ENCODE measurements at regions not wholly inside any gene's neighbourhood (a gene's known extent, or its start where the extent isn't known, plus 50 kb on each side); places are given as distances from the start of the nearest gene placed in this dataset.

GRCh38 chr5:98570010-98570409 is 203.5 kb upstream of the RGMB start:
- H3K27ac Mint-ChIP-seq: no peak overlapping the region
- no peaks in the 10 kb centered on the region for H3K4me1 Mint-ChIP-seq
- H3K9me3 Mint-ChIP-seq: no peaks in the 10 kb centered on the region
- H3K36me3 Mint-ChIP-seq (ENCODE audit: low read depth): no peaks in the 10 kb centered on the region
- H3K27me3 Mint-ChIP-seq: no peaks in the 10 kb centered on the region
- ATAC-seq (replicated peaks): no peak
- H3K4me3 Mint-ChIP-seq: no peak overlapping the region

- Mint-ChIP-seq H3K27ac (no peak overlapping the region), H3K36me3 (ENCODE audit: low read depth) (no peaks in the 10 kb centered on the region), H3K27me3 (no peaks in the 10 kb centered on the region), H3K9me3 (no peaks in the 10 kb centered on the region), H3K4me1 (no peaks in the 10 kb centered on the region), H3K4me3 (no peak overlapping the region)
- no peak for ATAC-seq (replicated peaks)
These were observed 202.7 kb upstream of the RGMB start for GRCh38 chr5:98570661-98571191.

GRCh38 chr5:98573834-98574320 is 199.6 kb upstream of the RGMB start:
- Mint-ChIP-seq H3K4me1 (no peaks in the 10 kb centered on the region), H3K4me3 (no peak overlapping the region), H3K27ac (no peak overlapping the region), H3K36me3 (ENCODE audit: low read depth) (no peaks in the 10 kb centered on the region), H3K9me3 (no peaks in the 10 kb centered on the region), H3K27me3 (no peaks in the 10 kb centered on the region)
- no peak for ATAC-seq (replicated peaks)

- Mint-ChIP-seq H3K9me3 (no peaks in the 10 kb centered on the region), H3K4me3 (no peak overlapping the region), H3K27ac (no peak overlapping the region), H3K27me3 (peaks cover 3% of the 10 kb centered on the region), H3K36me3 (ENCODE audit: low read depth) (no peaks in the 10 kb centered on the region), H3K4me1 (no peaks in the 10 kb centered on the region)
- ATAC-seq (replicated peaks): no peak
These were observed 197.2 kb upstream of the RGMB start for GRCh38 chr5:98576275-98576674.

GRCh38 chr5:98578438-98578837 is 195.0 kb upstream of the RGMB start:
- Mint-ChIP-seq H3K4me3 (no peak overlapping the region), H3K9me3 (no peaks in the 10 kb centered on the region), H3K4me1 (no peaks in the 10 kb centered on the region), H3K27ac (no peak overlapping the region), H3K36me3 (ENCODE audit: low read depth) (no peaks in the 10 kb centered on the region), H3K27me3 (peaks cover 3% of the 10 kb centered on the region)
- no peak for ATAC-seq (replicated peaks)

GRCh38 chr5:98581112-98581997 is 192.1 kb upstream of the RGMB start:
- no peaks in the 10 kb centered on the region for H3K4me1 Mint-ChIP-seq
- no peak for ATAC-seq (replicated peaks)
- H3K36me3 Mint-ChIP-seq (ENCODE audit: low read depth): no peaks in the 10 kb centered on the region
- no peaks in the 10 kb centered on the region for H3K9me3 Mint-ChIP-seq
- H3K27me3 Mint-ChIP-seq: peaks cover 3% of the 10 kb centered on the region
- no peak overlapping the region for H3K27ac Mint-ChIP-seq
- H3K4me3 Mint-ChIP-seq: no peak overlapping the region

GRCh38 chr5:98583586-98583985 is 189.9 kb upstream of the RGMB start:
- Mint-ChIP-seq H3K27ac (no peak overlapping the region), H3K4me3 (no peak overlapping the region), H3K9me3 (no peaks in the 10 kb centered on the region), H3K4me1 (no peaks in the 10 kb centered on the region), H3K36me3 (ENCODE audit: low read depth) (no peaks in the 10 kb centered on the region), H3K27me3 (peaks cover 3% of the 10 kb centered on the region)
- no peak for ATAC-seq (replicated peaks)

GRCh38 chr5:98585661-98586310 is 187.7 kb upstream of the RGMB start:
- H3K27me3 Mint-ChIP-seq: no peaks in the 10 kb centered on the region
- no peak for ATAC-seq (replicated peaks)
- no peak overlapping the region for H3K4me3 Mint-ChIP-seq
- H3K27ac Mint-ChIP-seq: no peak overlapping the region
- H3K9me3 Mint-ChIP-seq: peaks cover 3% of the 10 kb centered on the region
- H3K4me1 Mint-ChIP-seq: no peaks in the 10 kb centered on the region
- H3K36me3 Mint-ChIP-seq (ENCODE audit: low read depth): no peaks in the 10 kb centered on the region

- ATAC-seq (replicated peaks): no peak
- H3K27ac Mint-ChIP-seq: no peak overlapping the region
- no peak overlapping the region for H3K4me3 Mint-ChIP-seq
- peaks cover 3% of the 10 kb centered on the region for H3K9me3 Mint-ChIP-seq
- H3K4me1 Mint-ChIP-seq: no peaks in the 10 kb centered on the region
- no peaks in the 10 kb centered on the region for H3K27me3 Mint-ChIP-seq
- no peaks in the 10 kb centered on the region for H3K36me3 Mint-ChIP-seq (ENCODE audit: low read depth)
These were observed 186.9 kb upstream of the RGMB start for GRCh38 chr5:98586581-98586980.

GRCh38 chr5:98587166-98587565 is 186.3 kb upstream of the RGMB start:
- Mint-ChIP-seq H3K9me3 (peaks cover 3% of the 10 kb centered on the region), H3K36me3 (ENCODE audit: low read depth) (no peaks in the 10 kb centered on the region), H3K27me3 (no peaks in the 10 kb centered on the region), H3K27ac (no peak overlapping the region), H3K4me1 (no peaks in the 10 kb centered on the region), H3K4me3 (no peak overlapping the region)
- no peak for ATAC-seq (replicated peaks)

GRCh38 chr5:98588215-98588614 is 185.2 kb upstream of the RGMB start:
- no peak for ATAC-seq (replicated peaks)
- Mint-ChIP-seq H3K4me3 (no peak overlapping the region), H3K27ac (no peak overlapping the region), H3K36me3 (ENCODE audit: low read depth) (no peaks in the 10 kb centered on the region), H3K27me3 (no peaks in the 10 kb centered on the region), H3K9me3 (peaks cover 3% of the 10 kb centered on the region), H3K4me1 (no peaks in the 10 kb centered on the region)

GRCh38 chr5:98593418-98593817 is 180.0 kb upstream of the RGMB start:
- Mint-ChIP-seq H3K27me3 (no peaks in the 10 kb centered on the region), H3K36me3 (ENCODE audit: low read depth) (no peaks in the 10 kb centered on the region), H3K4me3 (no peak overlapping the region), H3K9me3 (peaks cover 3% of the 10 kb centered on the region), H3K4me1 (no peaks in the 10 kb centered on the region), H3K27ac (no peak overlapping the region)
- ATAC-seq (replicated peaks): no peak

- no peaks in the 10 kb centered on the region for H3K4me1 Mint-ChIP-seq
- H3K4me3 Mint-ChIP-seq: no peak overlapping the region
- no peaks in the 10 kb centered on the region for H3K36me3 Mint-ChIP-seq (ENCODE audit: low read depth)
- no peaks in the 10 kb centered on the region for H3K27me3 Mint-ChIP-seq
- H3K9me3 Mint-ChIP-seq: peaks cover 3% of the 10 kb centered on the region
- H3K27ac Mint-ChIP-seq: no peak overlapping the region
- no peak for ATAC-seq (replicated peaks)
These were observed 179.4 kb upstream of the RGMB start for GRCh38 chr5:98594098-98594497.

GRCh38 chr5:98599016-98599415 is 174.4 kb upstream of the RGMB start:
- Mint-ChIP-seq H3K4me3 (no peak overlapping the region), H3K4me1 (no peaks in the 10 kb centered on the region), H3K27me3 (no peaks in the 10 kb centered on the region), H3K9me3 (peaks cover 8% of the 10 kb centered on the region), H3K27ac (no peak overlapping the region), H3K36me3 (ENCODE audit: low read depth) (no peaks in the 10 kb centered on the region)
- no peak for ATAC-seq (replicated peaks)

GRCh38 chr5:98602534-98603112 is 170.8 kb upstream of the RGMB start:
- H3K27ac Mint-ChIP-seq: no peak overlapping the region
- ATAC-seq (replicated peaks): no peak
- H3K4me3 Mint-ChIP-seq: no peak overlapping the region
- H3K27me3 Mint-ChIP-seq: no peaks in the 10 kb centered on the region
- H3K9me3 Mint-ChIP-seq: peaks cover 8% of the 10 kb centered on the region
- no peaks in the 10 kb centered on the region for H3K36me3 Mint-ChIP-seq (ENCODE audit: low read depth)
- no peaks in the 10 kb centered on the region for H3K4me1 Mint-ChIP-seq

Data from activated T-helper 17 cell treated with anti-CD3 and anti-CD28 coated beads, Interleukin-2, amount 50 U/mL, for 72 hours (primary cell).